IMR-90 (cell line): ENCODE measurements at regions not wholly inside any gene's neighbourhood (a gene's known extent, or its start where the extent isn't known, plus 50 kb on each side); places are given as distances from the start of the nearest gene placed in this dataset.

Experiments
- ATAC-seq: fragments of 200-7000 bp; cut with Tn5 transposase; 2 replicates; pipeline ENCODE4 v1.9.1; 2020; ENCODE audit warnings: low read depth, mild to moderate bottlenecking, moderate library complexity
- BruUV-seq: library from RNA; stranded (reverse); fragments of 400-500 nt; replicated peaks from 2 replicates; lab custom pipeline; 2021; lab: Mats Ljungman, UMichigan
- CTCF ChIA-PET: fragments of 300-600 bp; formaldehyde crosslinking; extraction: SDS; loops from one replicate; lab custom pipeline; 2021; ENCODE audit warnings: antibody characterized with exemption; lab: Yijun Ruan, JAX
- POLR2A ChIA-PET: fragments of 300-600 bp; sonication (Branson Sonifier 250); formaldehyde crosslinking; loops from one replicate; lab custom pipeline; 2022; ENCODE audit warnings: antibody characterized with exemption; ENCODE audit not compliant: unreplicated experiment; lab: Charles Lee
- DNase-seq: peaks from one replicate; pipeline ENCODE4 v3.0.0; 2013
- H2AFZ ChIP-seq: replicated peaks from 2 replicates; pipeline ENCODE3; 2013; ENCODE audit warnings: low read length, mild to moderate bottlenecking; ENCODE audit not compliant: poor library complexity
- H2AK5ac ChIP-seq: 2 replicates; pipeline ENCODE4 v1.6.1; 2013; ENCODE audit warnings: low read depth, low read length, inconsistent platforms
- H2AK9ac ChIP-seq: replicated peaks from 2 replicates; pipeline ENCODE3; 2013; ENCODE audit warnings: mild to moderate bottlenecking, low read depth, low read length, moderate library complexity; ENCODE audit not compliant: poor library complexity
- H2BK120ac ChIP-seq: 2 replicates; pipeline ENCODE4 v1.6.1; 2013; ENCODE audit warnings: low read depth, low read length, inconsistent platforms
- H2BK15ac ChIP-seq: 3 replicates; pipeline ENCODE4 v1.6.1; 2013; ENCODE audit warnings: low read depth, low read length, inconsistent platforms
- H2BK20ac ChIP-seq: 2 replicates; pipeline ENCODE4 v1.6.1; 2013; ENCODE audit warnings: low read depth, mild to moderate bottlenecking, inconsistent platforms, low read length, moderate library complexity
- H2BK5ac ChIP-seq: 2 replicates; pipeline ENCODE4 v1.6.1; 2013; ENCODE audit warnings: mild to moderate bottlenecking, low read depth, low read length, inconsistent platforms; ENCODE audit not compliant: poor library complexity, severe bottlenecking
- H3K14ac ChIP-seq: replicated peaks from 2 replicates; pipeline ENCODE4 v1.6.1; 2013; ENCODE audit warnings: low read depth, low read length, inconsistent platforms
- H3K18ac ChIP-seq: 2 replicates; pipeline ENCODE4 v1.6.1; 2013; ENCODE audit warnings: low read depth, low read length, control low read depth
- H3K23ac ChIP-seq: 2 replicates; pipeline ENCODE4 v1.6.1; 2013; ENCODE audit warnings: low read depth, low read length, inconsistent platforms
- H3K27ac ChIP-seq: 2 replicates; pipeline ENCODE4 v1.5.1; 2013; ENCODE audit warnings: mild to moderate bottlenecking, control low read depth, low read length; ENCODE audit not compliant: insufficient read depth
- H3K27me3 ChIP-seq: 2 replicates; pipeline ENCODE4 v1.6.1; 2013; ENCODE audit warnings: low read length; ENCODE audit not compliant: control insufficient read depth, insufficient read depth
- H3K36me3 ChIP-seq: 2 replicates; pipeline ENCODE4 v1.6.1; 2013; ENCODE audit warnings: low read length, mixed read lengths; ENCODE audit not compliant: control insufficient read depth, insufficient read depth
- H3K4ac ChIP-seq: 2 replicates; pipeline ENCODE4 v1.6.1; 2013; ENCODE audit warnings: low read depth, low read length, inconsistent platforms
- H3K4me1 ChIP-seq: 2 replicates; pipeline ENCODE4 v1.6.1; 2013; ENCODE audit warnings: low read length, mixed read lengths; ENCODE audit not compliant: control insufficient read depth, insufficient read depth
- H3K4me2 ChIP-seq: 2 replicates; pipeline ENCODE4 v1.6.1; 2013; ENCODE audit warnings: low read depth, mild to moderate bottlenecking, control low read depth, low read length, moderate library complexity
- H3K4me3 ChIP-seq: 2 replicates; pipeline ENCODE4 v1.5.1; 2013; ENCODE audit warnings: low read depth, mild to moderate bottlenecking, control low read depth, low read length, moderate library complexity; ENCODE audit not compliant: insufficient read depth
- H3K56ac ChIP-seq: 2 replicates; pipeline ENCODE4 v1.6.1; 2013; ENCODE audit warnings: low read length, inconsistent platforms; ENCODE audit not compliant: insufficient read depth; ENCODE audit errors: extremely low read depth
- H3K79me1 ChIP-seq, 2 experiments: 2 replicates each; pipeline ENCODE4 v1.6.1; 2013; ENCODE audit warnings: low read length in 2 of 2, inconsistent platforms in 1 of 2, low read depth in 1 of 2
- H3K9ac ChIP-seq: 2 replicates; pipeline ENCODE4 v1.6.1; 2013; ENCODE audit warnings: low read depth, low read length, control low read depth
- H3K9me1 ChIP-seq: 2 replicates; pipeline ENCODE4 v1.6.1; 2013; ENCODE audit warnings: low read length, inconsistent platforms; ENCODE audit not compliant: insufficient read depth
- H3K9me3 ChIP-seq: 2 replicates; pipeline ENCODE4 v1.6.1; 2013; ENCODE audit warnings: low read length; ENCODE audit not compliant: control insufficient read depth, insufficient read depth
- H4K20me1 ChIP-seq: 2 replicates; pipeline ENCODE4 v1.6.1; 2013; ENCODE audit warnings: low read length, inconsistent platforms; ENCODE audit not compliant: insufficient read depth
- H4K5ac ChIP-seq: 2 replicates; pipeline ENCODE4 v1.6.1; 2013; ENCODE audit warnings: mild to moderate bottlenecking, low read depth, low read length, control low read depth
- H4K8ac ChIP-seq, 2 experiments: 2 replicates each; pipeline ENCODE4 v1.6.1; 2013; ENCODE audit warnings: low read depth in 2 of 2, low read length in 2 of 2, control low read depth in 1 of 2, inconsistent platforms in 1 of 2
- H4K91ac ChIP-seq: 2 replicates; pipeline ENCODE4 v1.6.1; 2013; ENCODE audit warnings: low read depth, low read length, inconsistent platforms; ENCODE audit not compliant: insufficient read depth
- RAD21 ChIP-seq: IDR thresholded peaks from 2 replicates; pipeline ENCODE4 v1.6.1; 2012; ENCODE audit warnings: low read length, improper control_type of control experiment
- SMC3 ChIP-seq: fragments of 150-350 bp; IDR thresholded peaks from 2 replicates; pipeline ENCODE4 v1.6.1; 2016; ENCODE audit warnings: low read depth, mild to moderate bottlenecking, antibody characterized with exemption, low read length, moderate library complexity
- WGBS, 2 experiments: methylation state at CpG; one replicate each; pipeline versions ENCODE4 v1.1.5 to v1.1.7; 2013; ENCODE audit warnings: missing lambda C conversion rate in 2 of 2; ENCODE audit not compliant: insufficient read length in 1 of 2; ENCODE audit errors: extremely low coverage in 2 of 2; 5-methylcytosine and 5-hydroxymethylcytosine counted together
- dilution Hi-C: fragments of 300-500 bp; cut with HindIII; formaldehyde crosslinking; loops from one replicate; pipeline ENCODE4 v1.14.3; 2018; ENCODE audit warnings: low sequenced_read_pairs; ENCODE audit not compliant: unreplicated experiment
- in situ Hi-C: fragments of 300-500 bp; cut with MboI; formaldehyde crosslinking; loops from 3 replicates; pipeline ENCODE4 v1.14.3; 2019; ENCODE audit warnings: low sequenced_read_pairs, inconsistent platforms, mixed read lengths
- intact Hi-C: fragments of 100-400 bp; cut with micrococcal nuclease; formaldehyde crosslinking; loops from 2 replicates; pipeline ENCODE4 v1.10.0; 2022

DNA sequence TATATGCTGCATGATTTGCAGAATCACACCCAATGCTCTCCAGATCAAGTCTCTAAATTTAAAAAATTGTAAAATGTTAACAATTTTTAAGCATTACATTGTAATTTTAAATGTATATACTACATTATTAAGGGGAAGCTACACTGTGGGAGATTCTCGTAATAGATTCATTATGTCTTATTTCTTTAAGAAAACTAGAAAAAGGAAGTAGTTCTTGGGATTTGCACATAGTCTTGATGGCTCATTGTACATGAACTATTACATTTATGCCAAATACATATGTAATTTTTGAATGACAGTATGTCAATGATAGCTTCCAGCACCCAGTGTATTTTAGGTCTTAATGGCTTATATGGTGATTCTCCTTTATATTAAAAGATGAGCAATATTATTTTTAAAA, 250.3 kb downstream of the PTPRC start:
- H3K4me3 ChIP-seq = no peak overlapping the region
- no peak overlapping the region for H2AFZ ChIP-seq
- H2BK120ac ChIP-seq = no peak overlapping the region
- no TSS peak for BruUV-seq
- no peak overlapping the region for H3K4me2 ChIP-seq
- intact Hi-C loops (no loop called here), dilution Hi-C loops (no loop called here), in situ Hi-C loops (no loop called here)
- H3K14ac ChIP-seq = no peak overlapping the region
- H3K9me3 ChIP-seq = no peaks in the 10 kb centered on the region
- H4K20me1 ChIP-seq = peaks cover 7% of the 10 kb centered on the region; the same call in 1 of the 2 replicates
- H3K23ac ChIP-seq = no peak overlapping the region
- H3K9ac ChIP-seq = no peak overlapping the region
- no CpG with 5 or more reads among the region's 1 CpG for WGBS, 2 experiments
- POLR2A ChIA-PET = no interaction called here
- no peak overlapping the region for H4K8ac ChIP-seq
- no peak overlapping the region for H3K56ac ChIP-seq
- H2AK5ac ChIP-seq = no peak overlapping the region
- no peak overlapping the region for H3K4ac ChIP-seq
- H3K79me1 ChIP-seq = peaks cover 15 to 36% of the 10 kb centered on the region in 2 experiments
- CTCF ChIA-PET = interaction anchor here (1.5 kb wide), 1 partner anchor 224 kb away, joined by 3 read pairs; no protein-coding TSS in a partner anchor
- H4K5ac ChIP-seq = no peak overlapping the region
- no peak overlapping the region for H4K91ac ChIP-seq
- ATAC-seq = no peak
- no peak overlapping the region for H2BK15ac ChIP-seq
- no peak overlapping the region for H3K18ac ChIP-seq
- no peak overlapping the region for H2BK5ac ChIP-seq
- H3K4me1 ChIP-seq = peaks cover 8% of the 10 kb centered on the region; the same call in 1 of the 2 replicates
- no peak overlapping the region for H2AK9ac ChIP-seq
- no peak overlapping the region for H2BK20ac ChIP-seq
- DNase-seq = no peak
- peaks cover 3% of the 10 kb centered on the region; the same call in 1 of the 2 replicates for H3K36me3 ChIP-seq
- H3K27ac ChIP-seq = no peak overlapping the region
- no peaks in the 10 kb centered on the region; the same call in 1 of the 2 replicates for H3K9me1 ChIP-seq
- H3K27me3 ChIP-seq = no peaks in the 10 kb centered on the region
- TF ChIP-seq RAD21 (no peak), SMC3 (no peak)
